ENCODE measurements at regions not wholly inside any gene's neighbourhood (a gene's known extent, or its start where the extent isn't known, plus 50 kb on each side); places are given as distances from the start of the nearest gene placed in this dataset.

GRCh38 chr5:124352312-124352711, 394.1 kb downstream of the ZNF608 start:
- H3K9me3 ChIP-seq, result no peaks in the 10 kb centered on the region
- H3K4me3 ChIP-seq, result no peak overlapping the region
- no peaks in the 10 kb centered on the region for H3K4me1 ChIP-seq
- intact Hi-C loops (cut with DNase I; ENCODE audit: low total_unique reads), result no loop called here
- H3K27ac ChIP-seq, result no peak overlapping the region
- DNase-seq, result no peak
- TF ChIP-seq POLR2A (IDR thresholded peaks at IDR 0.05), result no peak
- TF ChIP-seq, protein P1, sequence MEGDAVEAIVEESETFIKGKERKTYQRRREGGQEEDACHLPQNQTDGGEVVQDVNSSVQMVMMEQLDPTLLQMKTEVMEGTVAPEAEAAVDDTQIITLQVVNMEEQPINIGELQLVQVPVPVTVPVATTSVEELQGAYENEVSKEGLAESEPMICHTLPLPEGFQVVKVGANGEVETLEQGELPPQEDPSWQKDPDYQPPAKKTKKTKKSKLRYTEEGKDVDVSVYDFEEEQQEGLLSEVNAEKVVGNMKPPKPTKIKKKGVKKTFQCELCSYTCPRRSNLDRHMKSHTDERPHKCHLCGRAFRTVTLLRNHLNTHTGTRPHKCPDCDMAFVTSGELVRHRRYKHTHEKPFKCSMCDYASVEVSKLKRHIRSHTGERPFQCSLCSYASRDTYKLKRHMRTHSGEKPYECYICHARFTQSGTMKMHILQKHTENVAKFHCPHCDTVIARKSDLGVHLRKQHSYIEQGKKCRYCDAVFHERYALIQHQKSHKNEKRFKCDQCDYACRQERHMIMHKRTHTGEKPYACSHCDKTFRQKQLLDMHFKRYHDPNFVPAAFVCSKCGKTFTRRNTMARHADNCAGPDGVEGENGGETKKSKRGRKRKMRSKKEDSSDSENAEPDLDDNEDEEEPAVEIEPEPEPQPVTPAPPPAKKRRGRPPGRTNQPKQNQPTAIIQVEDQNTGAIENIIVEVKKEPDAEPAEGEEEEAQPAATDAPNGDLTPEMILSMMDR (IDR thresholded peaks at IDR 0.05), result no peak
- H3K36me3 ChIP-seq, result no peaks in the 10 kb centered on the region
- no peaks in the 10 kb centered on the region for H3K27me3 ChIP-seq

- Histone ChIP-seq H3K36me3 (no peaks in the 10 kb centered on the region), H3K9me3 (no peaks in the 10 kb centered on the region), H3K4me1 (no peaks in the 10 kb centered on the region), H3K4me3 (no peak overlapping the region), H3K27me3 (no peaks in the 10 kb centered on the region), H3K27ac (no peak overlapping the region)
- TF ChIP-seq, protein P1 (IDR thresholded peaks at IDR 0.05), result no peak
- no peak for TF ChIP-seq POLR2A (IDR thresholded peaks at IDR 0.05)
- intact Hi-C loops (cut with DNase I; ENCODE audit: low total_unique reads), result no loop called here
- DNase-seq, result no peak
Observed at GRCh38 chr5:124349931-124350330, 396.5 kb downstream of the ZNF608 start.

DNA sequence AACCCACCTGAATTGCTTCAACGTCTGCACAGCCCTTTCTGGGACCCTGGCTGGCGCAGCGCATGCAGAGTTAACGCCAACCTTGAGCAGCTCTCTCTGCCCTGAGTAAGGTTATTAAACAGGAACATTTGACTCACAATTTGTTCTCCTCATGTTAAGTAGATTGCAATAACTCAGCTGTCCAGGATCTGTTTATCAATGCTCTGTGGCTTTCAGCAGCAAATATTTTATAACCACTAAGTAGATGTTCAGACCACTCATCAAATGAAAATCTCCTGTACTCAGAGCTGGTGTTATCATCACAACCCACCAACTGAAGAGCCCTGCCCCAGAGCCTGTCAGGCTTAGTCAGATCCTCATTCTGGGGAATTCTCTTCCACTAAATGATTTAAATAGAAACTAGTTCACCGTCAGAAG, 403.0 kb downstream of the ZNF608 start:
- Histone ChIP-seq H3K9me3 (no peaks in the 10 kb centered on the region), H3K36me3 (no peaks in the 10 kb centered on the region), H3K4me1 (no peaks in the 10 kb centered on the region), H3K27me3 (no peaks in the 10 kb centered on the region), H3K4me3 (no peak overlapping the region), H3K27ac (peak overlapping the region in 1 of 2 donors; percentile 60)
- DNase-seq, result no peak
- no peak for TF ChIP-seq POLR2A (IDR thresholded peaks at IDR 0.05)
- TF ChIP-seq, protein P1 (IDR thresholded peaks at IDR 0.05), result no peak
- intact Hi-C loops (cut with DNase I; ENCODE audit: low total_unique reads), result no loop called here

DNA sequence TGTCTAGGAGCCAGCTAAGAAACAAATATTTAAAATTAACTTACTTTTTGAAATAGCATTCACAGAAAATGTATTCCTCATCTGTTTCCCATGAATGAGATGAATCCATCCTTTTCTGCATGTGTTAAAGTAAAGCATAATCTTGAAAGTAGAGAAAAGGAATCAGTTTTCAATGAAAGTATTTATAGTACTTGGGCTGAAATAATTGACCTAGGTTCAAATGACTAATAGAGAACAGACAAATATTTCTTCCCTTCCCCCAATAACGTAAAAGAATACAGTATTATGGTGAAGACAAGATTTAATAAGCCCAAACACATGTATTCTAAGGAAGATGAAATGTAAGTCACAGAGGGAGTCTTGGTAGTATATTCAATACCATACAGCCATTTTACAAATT, 403.5 kb downstream of the ZNF608 start:
- Histone ChIP-seq H3K4me3 (no peak overlapping the region), H3K36me3 (no peaks in the 10 kb centered on the region), H3K9me3 (no peaks in the 10 kb centered on the region), H3K27ac (peak overlapping the region in 1 of 2 donors; percentile 60), H3K27me3 (no peaks in the 10 kb centered on the region), H3K4me1 (no peaks in the 10 kb centered on the region)
- no peak for DNase-seq
- TF ChIP-seq POLR2A (IDR thresholded peaks at IDR 0.05), result no peak
- TF ChIP-seq, protein P1 (IDR thresholded peaks at IDR 0.05), result no peak
- intact Hi-C loops (cut with DNase I; ENCODE audit: low total_unique reads), result no loop called here

DNA sequence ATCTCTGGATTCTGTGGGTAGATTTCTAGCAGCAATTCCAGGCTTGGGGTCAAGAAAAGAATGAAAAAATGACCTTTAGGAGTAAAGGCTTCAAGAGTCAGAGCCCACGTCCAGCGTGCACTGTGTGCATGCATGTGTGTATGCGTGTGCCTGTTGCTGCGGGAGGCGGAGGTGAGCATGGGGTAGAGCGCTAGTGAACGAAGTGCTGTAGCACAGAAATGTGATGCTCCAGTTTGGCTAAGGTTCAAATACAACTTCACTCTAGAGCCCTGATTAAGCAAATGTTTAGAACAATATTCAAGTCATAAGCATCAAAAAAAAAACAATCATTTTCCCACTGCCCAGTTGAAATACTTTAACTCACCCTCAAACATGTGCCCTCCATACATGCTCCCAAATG, 403.9 kb downstream of the ZNF608 start:
- no peaks in the 10 kb centered on the region for H3K27me3 ChIP-seq
- TF ChIP-seq POLR2A (IDR thresholded peaks at IDR 0.05), result no peak
- peak overlapping the region; percentile 60 to 67 for H3K27ac ChIP-seq
- intact Hi-C loops (cut with DNase I; ENCODE audit: low total_unique reads), result no loop called here
- no peaks in the 10 kb centered on the region for H3K9me3 ChIP-seq
- no peaks in the 10 kb centered on the region for H3K36me3 ChIP-seq
- DNase-seq, result peak in 1 of 2 donors; percentile 28
- H3K4me1 ChIP-seq, result no peaks in the 10 kb centered on the region
- H3K4me3 ChIP-seq, result no peak overlapping the region

- no peaks in the 10 kb centered on the region for H3K9me3 ChIP-seq
- intact Hi-C loops (cut with DNase I; ENCODE audit: low total_unique reads), result no loop called here
- DNase-seq, result peak; percentile 36 to 61
- H3K4me1 ChIP-seq, result no peaks in the 10 kb centered on the region
- no peaks in the 10 kb centered on the region for H3K27me3 ChIP-seq
- no peak overlapping the region for H3K4me3 ChIP-seq
- peak overlapping the region; percentile 60 to 67 for H3K27ac ChIP-seq
- H3K36me3 ChIP-seq, result no peaks in the 10 kb centered on the region
- no peak for TF ChIP-seq POLR2A (IDR thresholded peaks at IDR 0.05)
- TF ChIP-seq, protein P1 (IDR thresholded peaks at IDR 0.05), result no peak
Observed at GRCh38 chr5:124342027-124342471, 404.4 kb downstream of the ZNF608 start.

Data from uterus (tissue), 3 donors.